ENCODE measurements at regions not wholly inside any gene's neighbourhood (a gene's known extent, or its start where the extent isn't known, plus 50 kb on each side); places are given as distances from the start of the nearest gene placed in this dataset.

DNA sequence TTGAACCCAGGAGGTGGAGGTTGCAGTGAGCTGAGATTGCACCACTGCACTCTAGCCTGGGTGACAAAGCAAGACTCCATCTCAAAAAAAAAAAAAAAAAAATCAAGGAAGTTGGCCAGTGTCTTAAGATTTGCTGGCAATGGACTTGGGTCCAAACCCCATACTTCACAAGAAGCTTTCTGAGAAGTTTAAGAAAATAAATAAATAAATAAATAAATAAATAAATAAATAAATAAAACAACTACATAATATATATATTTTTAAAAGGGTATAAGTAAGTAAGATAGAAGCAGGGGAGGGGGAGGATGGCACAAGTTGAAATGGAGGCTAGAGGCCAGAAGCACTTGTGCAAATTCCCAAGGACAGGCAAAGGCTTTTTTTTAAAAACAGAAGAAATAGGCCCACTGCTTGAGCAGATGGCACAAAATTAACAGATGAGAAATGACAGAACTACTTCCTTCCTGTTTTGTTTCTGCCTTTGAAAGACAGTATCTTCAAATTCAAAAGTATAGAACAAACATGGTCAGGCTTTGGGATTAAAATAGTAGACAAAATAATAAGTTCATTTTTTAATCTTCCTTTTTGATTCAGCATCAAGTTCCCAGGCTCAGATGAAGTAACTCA, 287.7 kb downstream of the ALDH8A1 start:
- TF ChIP-seq, protein P1, sequence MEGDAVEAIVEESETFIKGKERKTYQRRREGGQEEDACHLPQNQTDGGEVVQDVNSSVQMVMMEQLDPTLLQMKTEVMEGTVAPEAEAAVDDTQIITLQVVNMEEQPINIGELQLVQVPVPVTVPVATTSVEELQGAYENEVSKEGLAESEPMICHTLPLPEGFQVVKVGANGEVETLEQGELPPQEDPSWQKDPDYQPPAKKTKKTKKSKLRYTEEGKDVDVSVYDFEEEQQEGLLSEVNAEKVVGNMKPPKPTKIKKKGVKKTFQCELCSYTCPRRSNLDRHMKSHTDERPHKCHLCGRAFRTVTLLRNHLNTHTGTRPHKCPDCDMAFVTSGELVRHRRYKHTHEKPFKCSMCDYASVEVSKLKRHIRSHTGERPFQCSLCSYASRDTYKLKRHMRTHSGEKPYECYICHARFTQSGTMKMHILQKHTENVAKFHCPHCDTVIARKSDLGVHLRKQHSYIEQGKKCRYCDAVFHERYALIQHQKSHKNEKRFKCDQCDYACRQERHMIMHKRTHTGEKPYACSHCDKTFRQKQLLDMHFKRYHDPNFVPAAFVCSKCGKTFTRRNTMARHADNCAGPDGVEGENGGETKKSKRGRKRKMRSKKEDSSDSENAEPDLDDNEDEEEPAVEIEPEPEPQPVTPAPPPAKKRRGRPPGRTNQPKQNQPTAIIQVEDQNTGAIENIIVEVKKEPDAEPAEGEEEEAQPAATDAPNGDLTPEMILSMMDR (IDR thresholded peaks at IDR 0.05): no peak
- no peak for TF ChIP-seq POLR2AphosphoS5 (IDR thresholded peaks at IDR 0.05)

Data from transverse colon (tissue), 4 donors.